Stimulated activated CD8-positive, alpha-beta memory T cell treated with anti-CD3 and anti-CD28 coated beads, Interleukin-12 subunit alpha, Interleukin-12 subunit beta, amount 100 ng/mL, for 24 hours (primary cell): ENCODE measurements at regions not wholly inside any gene's neighbourhood (a gene's known extent, or its start where the extent isn't known, plus 50 kb on each side); places are given as distances from the start of the nearest gene placed in this dataset.
A peak's percentile ranks its signal among the peaks of the same experiment; 100 is the strongest.
"Not testable (repeated sequence)": the region's sequence is repeated elsewhere in the genome, so short reads cannot be mapped to it uniquely, and the experiment has no call there.

ENCODE experiments used
- DNase-seq: peaks from one replicate; pipeline ENCODE4 v3.0.0-alpha.2; 2020; ENCODE audit errors: extremely low read depth

DNA sequence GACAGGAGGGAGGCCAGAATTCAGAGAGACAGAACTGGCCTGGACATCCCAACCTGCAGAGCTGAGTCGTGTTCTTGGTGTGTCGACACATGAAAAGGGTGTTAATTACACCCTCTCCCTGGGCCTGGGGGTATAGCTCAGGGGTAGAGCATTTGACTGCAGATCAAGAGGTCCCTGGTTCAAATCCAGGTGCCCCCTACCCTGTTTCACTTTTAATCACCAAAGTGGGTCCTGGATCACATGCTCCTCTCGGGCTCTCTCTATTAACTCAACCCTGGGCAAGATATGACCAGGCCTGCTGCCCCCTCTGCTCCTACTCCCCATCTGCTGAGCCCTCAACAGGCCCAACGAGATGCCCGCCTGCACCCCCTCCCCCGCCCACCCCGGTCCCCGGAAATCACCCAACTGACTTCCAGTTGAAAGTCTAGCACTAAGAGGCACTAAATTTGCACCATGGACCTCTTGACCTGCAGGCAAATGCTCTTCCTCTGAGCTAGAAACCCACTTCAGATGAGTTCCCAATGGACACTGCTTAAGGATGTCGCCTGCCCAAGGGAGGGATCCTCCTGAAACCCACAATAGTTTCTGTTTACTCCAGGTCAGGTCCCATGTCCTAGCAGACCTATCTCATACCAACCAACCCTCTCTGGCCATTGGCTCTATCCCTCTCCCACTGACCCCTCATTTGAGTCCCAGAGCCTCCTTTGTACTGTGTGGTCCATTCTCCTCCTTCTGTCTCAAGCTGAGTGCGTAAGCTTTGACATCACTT is 137.6 kb downstream of the ZNF467 start:
- no peak for DNase-seq

DNA sequence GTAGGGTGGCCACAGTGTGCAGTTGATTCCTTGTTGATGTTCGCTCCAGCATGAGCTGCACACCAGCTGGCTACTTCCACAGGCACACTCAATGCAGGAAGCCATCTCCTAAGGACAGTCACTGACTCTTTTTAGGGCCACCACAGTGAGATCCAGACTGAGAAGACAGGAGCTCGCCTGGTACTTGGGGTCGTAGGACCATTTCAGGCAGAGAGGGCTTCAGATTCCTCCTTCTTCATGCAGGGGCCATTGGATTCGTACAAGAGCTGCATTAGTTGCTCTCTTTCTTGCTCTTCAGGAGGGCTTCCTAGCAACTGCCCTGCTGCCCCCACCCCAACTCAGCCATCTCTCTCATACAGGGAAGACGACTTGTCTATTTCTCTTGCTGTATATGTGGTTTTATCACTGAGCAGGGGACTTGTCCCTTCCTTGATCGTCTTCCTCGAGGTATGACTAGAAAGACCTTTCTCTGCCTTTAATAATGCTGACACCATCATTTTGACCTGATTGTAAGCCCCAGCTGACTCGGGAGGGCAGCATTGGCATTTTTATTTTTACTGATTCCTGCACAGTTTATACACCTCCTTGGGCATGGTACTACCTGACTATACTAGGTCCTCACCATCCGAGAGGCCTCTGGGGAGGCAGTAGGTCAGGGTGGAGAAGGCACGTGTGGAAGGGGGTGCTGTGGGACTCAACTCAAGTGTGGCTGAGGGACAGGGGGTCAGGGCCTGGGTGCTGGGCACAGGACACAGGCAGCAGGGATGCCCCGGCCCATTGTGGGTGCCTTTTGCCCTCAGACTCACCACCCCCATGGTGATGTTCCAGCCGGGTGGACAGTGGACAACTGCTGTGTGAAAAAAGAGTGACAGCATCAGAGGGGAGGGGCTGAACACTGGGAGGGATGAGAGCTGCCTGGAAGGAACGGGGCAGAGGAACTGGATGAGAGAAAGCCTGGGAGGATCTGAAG is 136.7 kb upstream of the ZNF746 start:
- no peak for DNase-seq

DNA sequence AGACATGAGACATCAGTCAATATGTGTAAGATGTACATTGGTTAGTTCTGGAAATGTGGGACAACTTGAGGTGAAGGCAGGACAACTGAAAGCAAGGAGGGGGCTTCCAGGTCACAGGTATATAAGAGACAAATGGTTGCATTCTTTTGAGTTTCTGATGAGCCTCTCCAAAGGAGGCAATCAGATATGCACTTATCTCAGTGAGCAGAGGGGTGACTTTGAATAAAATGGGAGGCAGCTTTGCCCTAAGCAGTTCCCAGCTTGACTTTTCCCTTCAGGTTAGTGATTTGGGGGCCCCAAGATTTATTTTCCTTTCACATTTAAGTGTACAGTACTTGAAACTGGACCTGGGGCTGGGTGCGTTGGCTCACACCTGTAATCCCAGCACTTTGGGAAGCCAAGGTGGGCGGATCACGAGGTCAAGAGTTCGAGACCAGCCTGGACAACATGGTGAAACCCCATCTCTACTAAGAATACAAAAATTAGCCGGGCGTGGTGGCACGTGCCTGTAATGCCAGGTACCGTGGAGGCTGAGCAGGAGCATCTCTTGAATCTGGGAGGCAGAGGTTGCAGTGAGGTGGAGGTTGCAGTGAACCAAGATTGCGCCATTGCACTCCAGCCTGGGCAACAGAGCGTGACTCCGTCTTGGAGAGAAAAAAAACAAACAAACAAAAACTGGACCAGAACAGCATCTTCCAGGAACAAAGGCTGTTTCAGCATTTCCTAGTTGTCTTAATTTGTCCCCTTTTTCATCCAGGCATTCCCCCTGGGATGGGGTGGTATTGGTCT is 130.9 kb upstream of the ZNF746 start:
- not testable (repeated sequence) for DNase-seq

DNA sequence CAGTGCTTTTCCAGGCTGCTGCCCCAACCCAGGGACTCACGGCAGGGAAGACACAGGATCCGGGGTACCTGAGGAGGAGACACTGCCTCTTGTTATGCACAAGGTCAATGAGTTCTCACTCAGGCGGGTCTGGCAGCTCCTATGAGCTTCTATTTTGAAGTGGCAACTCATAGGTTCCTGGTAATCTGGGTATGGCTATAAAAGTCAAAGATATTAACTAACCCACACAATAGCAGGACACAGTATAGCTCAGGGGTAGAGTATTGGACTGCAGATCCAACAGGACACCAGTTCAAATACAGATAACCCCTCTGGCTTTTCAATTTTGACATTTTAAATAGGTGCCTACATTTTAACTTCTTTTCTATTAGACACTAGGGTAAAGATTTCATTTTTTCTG is 130.3 kb upstream of the ZNF746 start:
- no peak for DNase-seq

DNA sequence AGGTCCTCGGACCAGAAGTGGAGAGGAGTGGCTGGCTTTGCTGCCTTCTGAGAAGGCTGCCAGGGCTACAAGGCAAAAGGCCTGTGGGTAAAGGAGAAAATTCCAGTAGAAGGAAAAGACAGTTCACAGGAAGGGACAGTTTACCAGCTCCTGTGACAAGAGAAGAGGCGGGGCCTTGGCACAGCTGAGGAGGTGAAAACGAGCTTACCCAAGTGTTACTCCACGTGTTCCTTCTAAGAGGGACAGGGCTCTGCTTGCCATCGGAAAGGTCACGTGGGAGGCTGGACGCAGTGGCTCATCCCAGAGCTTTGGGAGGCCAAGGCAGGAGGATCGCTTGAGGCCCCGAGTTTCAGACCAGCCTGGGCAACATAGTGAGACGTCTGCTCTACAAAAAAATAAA is 129.4 kb upstream of the ZNF746 start:
- DNase-seq, result no peak

GRCh38 chr7:149625947-149626392 is 128.4 kb upstream of the ZNF746 start:
- DNase-seq, result no peak

DNA sequence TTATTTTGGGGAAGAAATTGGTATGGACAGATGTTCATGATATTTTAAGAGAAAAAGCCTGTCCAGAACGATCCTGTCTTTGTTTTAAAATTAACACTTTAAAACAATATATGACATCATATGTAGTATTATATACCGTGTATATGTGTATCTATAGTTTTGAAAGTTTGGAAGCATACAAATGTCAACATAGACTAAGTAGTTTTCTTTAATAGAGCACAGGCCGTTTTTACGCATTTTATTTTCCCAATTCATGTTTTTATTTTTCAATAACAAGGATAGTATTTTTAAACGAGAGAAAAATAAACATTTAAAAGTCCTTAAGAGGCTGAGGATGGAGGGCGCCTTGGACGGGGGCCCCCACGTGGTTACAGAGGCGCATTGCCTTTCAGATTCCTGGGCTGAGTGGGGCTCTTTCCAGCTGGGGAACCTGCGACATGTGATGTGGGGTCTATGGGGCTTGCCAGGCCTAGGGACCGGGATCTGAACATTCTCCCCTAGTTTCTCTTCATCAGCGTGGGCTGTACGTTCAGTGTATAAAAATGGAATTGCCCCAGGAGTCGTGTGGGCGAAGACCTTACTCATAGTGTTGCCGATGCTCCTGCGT is 127.8 kb upstream of the ZNF746 start:
- DNase-seq, result no peak

DNA sequence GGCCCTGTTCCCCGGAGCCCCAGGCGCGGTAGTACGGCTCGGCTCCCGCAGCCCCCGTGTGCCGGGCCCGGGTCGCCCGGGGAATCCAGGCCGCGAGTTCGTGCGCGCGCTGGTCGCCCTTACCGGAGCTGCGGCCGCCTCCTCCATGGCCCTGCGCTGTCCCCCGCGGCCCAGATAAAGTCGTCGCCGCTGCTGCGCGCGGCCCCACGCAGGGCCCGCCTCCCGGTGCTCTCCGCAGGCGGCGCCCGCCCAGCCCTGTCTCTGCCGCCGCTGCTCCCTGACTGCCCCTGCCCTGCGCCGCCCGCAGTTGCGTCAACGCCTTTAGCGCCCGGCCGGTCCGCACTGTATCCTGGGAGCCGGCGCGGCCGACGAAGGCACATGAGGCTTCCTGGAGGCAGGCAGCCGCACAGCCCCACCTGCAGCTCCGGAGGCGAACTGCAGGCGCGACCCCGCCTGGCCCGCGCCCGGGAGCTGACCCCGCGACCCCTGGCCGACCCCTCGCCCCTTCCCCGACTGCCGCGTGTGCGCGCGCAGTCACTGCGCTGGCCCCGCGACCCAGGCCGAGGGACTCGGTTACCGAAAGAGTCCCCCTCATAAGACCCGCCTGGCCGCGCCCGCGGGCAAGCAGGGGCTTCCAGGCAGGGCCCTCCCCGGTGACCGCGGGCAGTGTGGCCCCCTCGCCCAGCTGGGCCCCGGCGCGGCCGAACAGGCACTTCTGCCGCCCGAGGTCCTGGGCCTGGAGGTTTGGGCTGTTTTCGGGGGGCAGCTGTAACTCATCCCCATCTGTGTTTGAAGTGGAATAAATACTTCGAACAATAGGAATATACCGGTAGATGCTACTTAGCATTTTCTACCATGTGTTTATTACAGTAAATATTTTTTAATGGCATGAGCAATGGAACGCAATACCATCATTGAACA is 127.1 kb upstream of the ZNF746 start:
- DNase-seq, result peak; percentile 70

GRCh38 chr7:149624006-149624405 is 126.4 kb upstream of the ZNF746 start:
- DNase-seq, result no peak

DNA sequence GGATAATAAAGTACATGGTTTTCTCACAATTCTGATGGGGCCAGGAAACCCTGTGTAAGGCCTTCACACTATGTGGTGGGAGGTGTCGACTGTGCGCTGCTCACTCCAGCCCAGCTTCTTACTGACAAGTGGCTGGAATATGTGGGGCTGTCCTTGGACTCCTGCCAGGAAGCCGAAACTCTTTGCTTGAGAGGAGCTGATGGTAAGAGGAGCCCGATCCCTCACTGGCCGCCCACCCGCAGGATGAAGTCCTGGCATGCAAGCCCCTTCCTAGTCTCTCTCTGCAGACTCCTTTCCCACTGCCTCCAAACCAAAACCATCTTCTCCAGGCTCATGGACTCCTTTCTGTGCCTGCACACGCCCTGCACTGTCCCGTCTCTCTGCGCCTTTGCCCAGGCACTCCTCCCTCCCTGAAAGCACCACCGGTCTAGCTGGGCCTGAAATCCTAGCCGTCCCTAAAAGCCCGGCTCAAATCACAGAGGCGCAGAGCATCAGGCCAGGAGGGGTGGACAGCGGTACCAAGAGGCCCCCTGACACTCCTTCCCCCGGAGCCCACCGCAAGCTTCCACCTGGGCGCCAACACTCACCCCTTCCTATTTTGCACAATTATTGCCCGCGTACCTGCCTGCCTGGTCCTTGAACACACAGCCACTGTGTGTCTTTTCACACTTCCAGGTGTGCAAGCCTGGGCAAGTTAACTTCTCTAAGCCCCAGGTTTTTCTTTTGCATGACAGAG is 125.8 kb upstream of the ZNF746 start:
- not testable (repeated sequence) for DNase-seq

- DNase-seq, result no peak
Observed at GRCh38 chr7:149622444-149623210, 125.0 kb upstream of the ZNF746 start.

- no peak for DNase-seq
Observed at GRCh38 chr7:149621776-149622175, 124.2 kb upstream of the ZNF746 start.

- DNase-seq, result peak; percentile 51
Observed at GRCh38 chr7:149620961-149621360, 123.4 kb upstream of the ZNF746 start.

- DNase-seq, result no peak
Observed at GRCh38 chr7:149616898-149617297, 119.3 kb upstream of the ZNF746 start.

- no peak for DNase-seq
Observed at GRCh38 chr7:149615690-149616270, 118.2 kb upstream of the ZNF746 start.

GRCh38 chr7:149610441-149611011 is 112.9 kb upstream of the ZNF746 start:
- DNase-seq, result no peak

GRCh38 chr7:149608168-149608567 is 110.6 kb upstream of the ZNF746 start:
- no peak for DNase-seq

- DNase-seq, result no peak
Observed at GRCh38 chr7:149607683-149608082, 110.1 kb upstream of the ZNF746 start.
